Stimulated activated CD4-positive, alpha-beta T cell treated with anti-CD3 and anti-CD28 coated beads, Interleukin-1b, Interleukin-23, amount 100 ng/mL, for 4 hours (primary cell): ENCODE measurements at regions not wholly inside any gene's neighbourhood (a gene's known extent, or its start where the extent isn't known, plus 50 kb on each side); places are given as distances from the start of the nearest gene placed in this dataset.

ENCODE experiments used
- DNase-seq, 2 donors: peaks; one replicate each; pipeline ENCODE4 v3.0.0-alpha.2; 2020; ENCODE audit warnings: low read depth in 2 of 2

GRCh38 chr11:112400476-112401014 lies 139.9 kb upstream of the PLET1 start:
- no peak for DNase-seq

GRCh38 chr11:112401036-112401769 lies 140.5 kb upstream of the PLET1 start:
- DNase-seq, result no peak

DNA sequence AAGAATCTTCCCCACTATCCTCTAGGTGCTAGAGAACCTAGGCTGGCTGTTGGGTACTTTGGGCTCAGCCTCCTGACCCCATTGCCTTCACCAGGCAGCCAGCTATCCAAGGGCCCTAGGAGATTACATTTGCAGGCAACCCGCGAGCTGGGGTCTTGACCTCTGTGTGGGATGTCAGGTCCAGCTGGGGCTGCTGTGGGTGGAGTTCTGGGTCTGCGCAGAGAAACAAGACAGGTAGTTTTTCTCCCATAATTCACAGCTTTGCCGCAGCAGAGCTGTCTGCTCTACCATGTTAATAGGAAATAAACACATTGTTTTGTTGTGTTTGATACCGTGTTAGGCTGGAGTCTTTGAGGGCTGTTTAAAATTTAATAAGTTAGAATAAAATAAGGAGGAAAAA lies 142.8 kb upstream of the PLET1 start:
- DNase-seq, result no peak

GRCh38 chr11:112404112-112404511 lies 143.5 kb upstream of the PLET1 start:
- no peak for DNase-seq

- no peak for DNase-seq
These were observed 147.9 kb upstream of the PLET1 start for GRCh38 chr11:112408517-112408916.

DNA sequence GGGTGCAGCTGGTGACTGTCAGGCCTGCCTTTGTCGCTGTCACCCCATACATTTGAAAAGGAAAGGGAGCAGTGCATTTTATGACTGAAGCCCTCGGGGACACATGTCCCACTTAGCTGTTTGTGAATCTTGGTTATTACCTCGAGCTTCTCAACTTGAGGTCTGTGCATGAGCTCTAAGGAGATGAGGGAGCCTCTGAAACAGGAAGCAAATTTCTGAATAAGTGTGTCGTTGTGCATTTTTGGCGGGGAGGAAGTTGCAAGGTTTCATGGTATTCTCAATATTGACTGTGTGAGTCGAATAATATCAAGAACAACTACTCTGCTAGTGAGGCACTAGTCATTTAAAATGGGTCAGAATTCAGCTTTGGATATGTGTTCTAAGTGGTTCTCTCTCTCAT lies 149.7 kb upstream of the PLET1 start:
- no peak for DNase-seq

GRCh38 chr11:112412383-112412782 lies 151.7 kb upstream of the PLET1 start:
- DNase-seq, result no peak

GRCh38 chr11:112417339-112417738 lies 156.7 kb upstream of the PLET1 start:
- DNase-seq, result no peak

DNA sequence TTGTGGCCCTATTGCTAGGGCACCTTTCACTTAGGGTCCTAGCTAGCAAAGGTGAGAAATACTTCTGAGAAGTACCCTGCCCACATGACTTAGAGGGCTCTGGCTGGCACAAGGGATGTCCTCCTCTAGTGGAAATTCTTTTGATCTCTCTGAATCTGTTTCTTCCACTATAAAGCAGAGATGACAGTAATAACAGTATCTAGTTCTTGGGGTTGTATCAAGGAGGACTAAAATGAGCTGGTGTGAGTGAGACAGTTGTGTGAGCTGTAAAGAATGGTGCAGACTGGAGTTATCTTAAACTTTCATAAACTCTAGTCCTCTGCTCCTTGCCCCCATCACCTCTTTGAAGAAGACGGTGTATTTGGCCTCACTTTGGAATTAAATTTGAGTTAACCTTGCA lies 157.8 kb upstream of the PLET1 start:
- no peak for DNase-seq

DNA sequence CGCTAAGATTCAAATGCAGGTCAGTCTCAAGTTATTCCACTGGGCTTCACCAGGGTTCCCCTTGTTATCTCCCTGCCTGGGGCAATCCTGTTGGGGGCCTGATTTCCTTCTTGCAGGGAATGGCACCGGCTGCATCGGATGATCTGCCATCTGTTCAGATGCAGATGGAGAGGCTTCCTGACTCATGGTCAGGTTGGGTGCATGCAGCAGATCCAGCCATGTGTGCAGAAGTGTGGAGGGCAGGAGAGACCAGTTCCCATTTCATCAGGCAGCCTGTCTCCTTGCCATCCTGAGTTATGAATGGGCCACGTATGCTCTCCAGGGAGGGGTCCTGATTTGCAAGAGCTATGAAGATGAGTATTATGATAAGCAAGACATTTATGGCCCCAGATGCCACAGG lies 161.2 kb upstream of the PLET1 start:
- no peak for DNase-seq

DNA sequence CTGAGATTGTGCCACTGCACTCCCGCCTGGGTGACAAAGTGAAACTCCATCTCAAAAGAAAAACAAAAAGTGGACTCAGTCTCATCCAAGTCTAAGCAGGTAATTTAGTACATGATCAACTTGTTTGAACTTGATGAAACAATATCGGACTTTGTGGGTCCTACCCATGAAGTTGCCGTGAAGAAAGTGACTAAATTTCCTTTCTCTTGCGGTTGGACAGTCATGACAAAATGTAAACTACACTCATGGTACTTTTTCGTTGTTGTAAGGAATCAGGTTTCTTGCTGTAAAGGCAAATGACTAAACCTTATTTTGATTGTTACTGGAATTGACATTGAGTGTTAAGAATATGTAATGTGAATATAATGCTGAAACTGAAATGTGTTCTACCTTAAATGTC lies 164.5 kb upstream of the PLET1 start:
- no peak for DNase-seq

DNA sequence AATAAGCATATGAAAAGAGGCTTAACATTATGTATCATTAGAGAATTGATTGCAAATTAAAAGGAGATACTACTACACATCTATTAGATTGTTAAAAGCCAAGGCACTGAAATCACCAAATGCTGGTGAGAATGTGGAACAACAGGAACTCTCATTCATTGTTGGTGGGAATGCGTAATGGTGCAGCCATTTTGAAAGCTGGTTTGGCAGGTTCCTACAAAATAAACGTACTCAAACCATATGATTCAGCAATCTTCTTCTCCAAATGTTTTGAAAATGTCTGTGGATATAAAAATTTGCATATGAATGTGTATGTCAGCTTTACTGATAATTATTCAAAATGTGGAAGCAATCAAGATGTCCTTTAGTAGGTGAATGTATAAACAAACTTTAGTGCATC lies 176.4 kb upstream of the PLET1 start:
- DNase-seq, result no peak

GRCh38 chr11:112439614-112440013 lies 179.0 kb upstream of the PLET1 start:
- DNase-seq, result no peak

GRCh38 chr11:112440518-112440917 lies 179.9 kb upstream of the PLET1 start:
- DNase-seq, result no peak

- no peak for DNase-seq
These were observed 187.5 kb upstream of the PLET1 start for GRCh38 chr11:112448168-112448567.

DNA sequence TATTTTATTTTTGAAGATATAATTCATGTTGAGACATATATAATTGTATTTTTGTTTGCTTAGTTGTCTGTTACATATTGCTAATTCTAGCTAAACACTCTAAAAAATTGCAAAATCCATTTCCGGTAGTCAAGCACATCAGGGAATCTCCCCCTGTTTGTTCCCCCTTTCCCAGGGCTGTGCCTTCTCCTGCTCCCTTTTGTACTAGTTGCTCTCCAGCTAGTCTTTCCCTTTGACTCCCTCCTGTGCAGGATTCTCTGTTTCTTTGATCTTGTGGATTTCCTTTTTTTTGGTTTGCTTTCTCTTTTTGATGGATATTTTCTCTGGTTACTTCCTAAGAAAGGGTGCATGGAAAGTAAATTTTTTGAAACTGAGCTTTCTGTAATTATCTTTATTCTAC lies 188.1 kb upstream of the PLET1 start:
- no peak for DNase-seq

DNA sequence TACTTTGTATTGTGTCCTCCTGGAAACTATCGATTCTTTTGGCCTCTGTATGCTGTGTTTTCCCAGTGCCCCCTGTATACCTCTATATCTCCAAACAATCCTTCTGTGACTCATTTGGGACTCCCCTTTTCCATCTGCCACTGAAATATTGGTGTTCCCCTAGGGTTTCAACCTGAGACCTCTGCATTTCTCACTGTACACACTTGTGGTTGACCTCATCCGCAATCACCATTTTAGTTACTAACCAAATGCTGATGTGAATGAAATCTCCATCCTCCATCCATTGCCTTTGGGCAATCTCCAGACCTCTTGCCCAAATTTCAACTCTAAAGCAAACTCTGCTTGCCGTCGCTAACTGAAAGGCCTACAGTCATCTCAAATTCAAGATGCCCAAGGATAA lies 190.6 kb upstream of the PLET1 start:
- DNase-seq, result no peak

DNA sequence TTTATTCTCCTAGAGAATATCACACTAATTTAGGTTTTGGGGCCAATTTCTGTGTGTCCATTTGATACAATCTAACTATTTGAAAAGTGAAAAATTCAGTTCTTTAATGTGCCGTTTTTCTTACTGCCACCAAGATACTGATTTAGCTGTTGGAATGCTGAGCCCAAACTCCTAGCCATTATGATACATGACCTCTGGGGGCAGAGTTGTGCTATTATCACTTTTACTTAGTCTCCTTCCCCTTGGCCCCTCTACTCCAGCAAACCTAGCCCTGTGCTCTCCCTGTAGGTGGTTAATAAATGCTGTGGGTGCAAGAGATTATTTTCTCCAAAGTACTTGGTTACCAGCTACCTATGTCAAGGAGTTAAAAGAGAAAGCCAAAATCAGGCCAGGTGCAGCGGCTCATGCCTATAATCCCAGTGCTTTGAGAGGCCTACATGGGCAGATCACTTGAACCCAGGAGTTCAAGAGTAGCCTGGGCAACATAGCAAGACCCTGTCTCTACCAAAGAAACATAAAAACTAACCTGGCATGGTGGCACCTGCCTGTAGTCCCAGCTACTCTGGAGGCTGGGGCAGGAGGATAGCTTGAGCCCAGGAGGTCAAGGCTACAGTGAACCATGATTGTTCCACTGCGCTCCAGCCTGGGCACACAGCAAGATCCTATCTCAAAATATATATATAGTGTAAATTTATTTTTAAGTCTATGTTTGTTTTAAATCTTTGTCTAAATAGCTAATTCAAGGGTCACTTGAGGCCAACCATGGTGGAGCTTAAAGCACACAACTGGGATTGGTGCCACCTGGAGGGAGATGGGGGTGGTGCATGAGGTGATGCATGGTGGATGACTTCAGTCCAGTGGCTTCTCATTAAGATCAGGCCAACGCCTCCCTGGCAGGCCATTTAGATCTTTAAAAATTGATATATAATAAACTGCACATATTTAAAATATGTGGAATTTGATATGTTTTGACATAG lies 193.2 kb upstream of the PLET1 start:
- DNase-seq, result peak; percentile 19 to 29

- DNase-seq, result no peak
These were observed 194.2 kb upstream of the PLET1 start for GRCh38 chr11:112454841-112455240.

DNA sequence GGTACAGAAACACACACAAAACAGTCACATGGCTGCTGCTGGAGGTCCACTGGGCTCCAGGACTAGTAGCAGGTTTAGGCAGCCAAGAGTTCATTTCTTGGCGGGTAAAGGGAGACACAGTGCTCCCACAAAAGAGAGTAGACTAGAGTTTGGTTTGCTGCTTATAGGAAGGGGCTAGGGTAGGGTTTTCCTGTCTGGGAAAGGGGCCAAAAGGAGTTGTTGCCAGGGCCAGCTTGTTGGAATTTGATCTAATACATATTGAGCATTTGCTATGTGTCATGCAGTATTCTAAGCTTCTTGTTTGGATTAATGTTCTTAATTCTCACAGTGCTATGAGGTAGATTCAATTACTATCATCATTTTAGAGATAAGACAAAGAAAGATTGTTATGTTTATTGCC lies 195.1 kb upstream of the PLET1 start:
- DNase-seq, result no peak

DNA sequence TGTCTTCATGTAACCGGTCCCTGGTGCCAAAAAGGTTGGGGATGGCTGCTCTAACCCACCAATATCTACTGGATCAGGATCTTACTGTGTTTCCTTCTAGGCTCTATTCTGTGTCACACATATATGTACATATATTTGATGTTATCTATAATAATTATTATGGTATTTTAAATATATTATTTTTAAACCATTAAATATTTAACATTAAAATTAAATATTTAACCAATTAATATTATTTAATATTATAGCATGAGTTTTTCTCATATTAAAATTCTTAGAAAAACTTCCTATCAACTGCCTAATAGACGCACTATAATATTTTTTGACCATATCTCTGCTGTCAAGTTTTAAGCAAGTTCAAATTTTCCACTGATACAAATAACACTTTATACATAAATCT lies 196.9 kb upstream of the PLET1 start:
- no peak for DNase-seq

DNA sequence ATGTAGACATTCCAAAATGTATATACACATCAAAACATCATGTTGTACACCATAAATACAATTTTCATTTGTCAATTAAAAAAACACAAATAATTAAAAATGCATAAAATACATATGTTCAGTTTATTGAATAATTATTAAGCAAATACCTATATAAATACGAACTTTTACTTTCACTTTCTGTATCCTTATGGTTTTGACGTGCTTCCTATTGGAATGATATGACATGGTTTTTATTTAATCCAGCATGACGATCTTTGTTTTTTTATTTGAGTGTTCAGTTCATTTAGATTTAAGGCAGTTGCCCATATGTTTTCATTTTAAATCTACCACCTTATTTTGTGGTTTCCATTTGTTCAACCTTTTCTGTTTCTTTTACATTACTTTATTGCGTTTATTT lies 198.3 kb upstream of the PLET1 start:
- no peak for DNase-seq

GRCh38 chr11:112460141-112460540 lies 199.5 kb upstream of the PLET1 start:
- no peak for DNase-seq
